ENCODE measurements at regions not wholly inside any gene's neighbourhood (a gene's known extent, or its start where the extent isn't known, plus 50 kb on each side); places are given as distances from the start of the nearest gene placed in this dataset.

- Histone ChIP-seq H3K4me3 (no peak overlapping the region), H3K27ac (peak overlapping the region in 1 of 12 donors; percentile 9), H3K36me3 (no peaks in the 10 kb centered on the region), H3K27me3 (no peaks in the 10 kb centered on the region), H3K4me1 (peaks cover 0 to 12% (median 0%) of the 10 kb centered on the region in 12 donors), H3K9me3 (no peaks in the 10 kb centered on the region)
- intact Hi-C loops (cut with DNase I), result no loop called here
- no peak for ATAC-seq
- no peak for DNase-seq
- TF ChIP-seq CTCF (IDR thresholded peaks at IDR 0.05), result no peak
- TF ChIP-seq POLR2A (IDR thresholded peaks at IDR 0.05), result no peak
- 83 to 93% (median 87%) methylated on average over 4 of the region's 4 CpGs for WGBS, 4 donors
These were observed 118.7 kb upstream of the GAS1 start for GRCh38 chr9:87065981-87066380.

GRCh38 chr9:87067426-87067825 is 120.1 kb upstream of the GAS1 start:
- no peaks in the 10 kb centered on the region for H3K27me3 ChIP-seq
- TF ChIP-seq POLR2A (IDR thresholded peaks at IDR 0.05) (no peak), CTCF (IDR thresholded peaks at IDR 0.05) (no peak)
- WGBS, 4 donors, result 47 to 100% (median 88%) methylated on average over 1 of the region's 1 CpG
- no peak overlapping the region for H3K4me3 ChIP-seq
- H3K4me1 ChIP-seq, result peaks cover 0 to 12% (median 0%) of the 10 kb centered on the region in 12 donors
- intact Hi-C loops (cut with DNase I), result no loop called here
- no peak for DNase-seq
- H3K27ac ChIP-seq, result peak overlapping the region in 2 of 12 donors; percentile 20 to 27
- no peaks in the 10 kb centered on the region for H3K36me3 ChIP-seq
- ATAC-seq, result no peak
- H3K9me3 ChIP-seq, result no peaks in the 10 kb centered on the region

- WGBS, 4 donors, result 93 to 97% (median 96%) methylated on average over 4 of the region's 4 CpGs
- ATAC-seq, result no peak
- no peak for TF ChIP-seq CTCF (IDR thresholded peaks at IDR 0.05)
- TF ChIP-seq POLR2A (IDR thresholded peaks at IDR 0.05), result no peak
- Histone ChIP-seq H3K9me3 (no peaks in the 10 kb centered on the region), H3K4me3 (no peak overlapping the region), H3K27me3 (no peaks in the 10 kb centered on the region), H3K27ac (no peak overlapping the region), H3K4me1 (peaks cover 0 to 5% (median 0%) of the 10 kb centered on the region in 12 donors), H3K36me3 (no peaks in the 10 kb centered on the region)
- intact Hi-C loops (cut with DNase I), result no loop called here
- DNase-seq, result no peak
These were observed 121.0 kb upstream of the GAS1 start for GRCh38 chr9:87068177-87068840.

- intact Hi-C loops (cut with DNase I), result loop anchor here in 1 of 10 donors (5.0 kb wide), 1 partner anchor 32 kb away; no protein-coding TSS in a partner anchor
- TF ChIP-seq POLR2A (IDR thresholded peaks at IDR 0.05) (no peak), CTCF (IDR thresholded peaks at IDR 0.05) (no peak)
- Histone ChIP-seq H3K27ac (no peak overlapping the region), H3K4me1 (peaks cover 0 to 5% (median 0%) of the 10 kb centered on the region in 12 donors), H3K9me3 (no peaks in the 10 kb centered on the region), H3K4me3 (no peak overlapping the region), H3K27me3 (no peaks in the 10 kb centered on the region), H3K36me3 (no peaks in the 10 kb centered on the region)
- 74 to 81% (median 75%) methylated on average over 3 of the region's 3 CpGs for WGBS, 4 donors
- DNase-seq, result no peak
- ATAC-seq, result no peak
These were observed 122.4 kb upstream of the GAS1 start for GRCh38 chr9:87069690-87070089.

All from heart left ventricle (tissue), 16 donors.